NB4 (cell line): ENCODE measurements at regions not wholly inside any gene's neighbourhood (a gene's known extent, or its start where the extent isn't known, plus 50 kb on each side); places are given as distances from the start of the nearest gene placed in this dataset.

Experiments
- CTCF ChIP-seq: IDR thresholded peaks from one replicate; pipeline ENCODE4 v1.5.1; 2012; ENCODE audit warnings: low read depth, low read length
- MAX ChIP-seq: IDR thresholded peaks from 2 replicates; pipeline ENCODE4 v1.6.1; 2011; ENCODE audit warnings: low read depth, low read length

- no peak for TF ChIP-seq CTCF
- no peak for TF ChIP-seq MAX
Measured at GRCh38 chr12:58268069-58268468, 326.7 kb downstream of the ATP23 start.
